A673 (cell line): ENCODE measurements at regions not wholly inside any gene's neighbourhood (a gene's known extent, or its start where the extent isn't known, plus 50 kb on each side); places are given as distances from the start of the nearest gene placed in this dataset.

Source experiments
- BruUV-seq: library from RNA; stranded (reverse); fragments of 400-500 nt; replicated peaks from 2 replicates; lab custom pipeline; 2021; lab: Mats Ljungman, UMichigan
- CTCF ChIA-PET: fragments of 300-600 bp; sonication (Branson Sonifier 250); formaldehyde crosslinking; loops from one replicate; lab custom pipeline; 2022; ENCODE audit warnings: antibody characterized with exemption; lab: Charles Lee
- POLR2A ChIA-PET: fragments of 300-600 bp; sonication (Branson Sonifier 250); formaldehyde crosslinking; loops from one replicate; lab custom pipeline; 2022; ENCODE audit warnings: antibody characterized with exemption; ENCODE audit not compliant: low non-redundant PET; lab: Charles Lee
- DNase-seq: peaks from one replicate; pipeline ENCODE4 v3.0.0-alpha.2; 2015; ENCODE audit warnings: low spot score
- H3K27ac ChIP-seq: fragments of 200-600 bp; sonication (generic); 2 replicates; pipeline ENCODE4 v1.5.1; 2016; ENCODE audit warnings: mixed run types, low read depth, mild to moderate bottlenecking, mixed read lengths, antibody characterized with exemption, low read length; ENCODE audit not compliant: poor library complexity, severe bottlenecking
- H3K27me3 ChIP-seq: fragments of 200-600 bp; sonication (generic); replicated peaks from 2 replicates; pipeline ENCODE4 v1.6.1; 2017; ENCODE audit warnings: mixed run types, low read depth, mild to moderate bottlenecking, mixed read lengths, antibody characterized with exemption, low read length; ENCODE audit not compliant: insufficient read depth, poor library complexity
- H3K36me3 ChIP-seq: fragments of 200-600 bp; sonication (generic); 2 replicates; pipeline ENCODE4 v1.6.1; 2016; ENCODE audit warnings: mixed run types, mild to moderate bottlenecking, mixed read lengths, antibody characterized with exemption, low read length; ENCODE audit not compliant: insufficient read depth, poor library complexity, severe bottlenecking
- H3K4me1 ChIP-seq: fragments of 200-600 bp; sonication (generic); 2 replicates; pipeline ENCODE4 v1.6.1; 2017; ENCODE audit warnings: mixed run types, mild to moderate bottlenecking, mixed read lengths, antibody characterized with exemption, low read length; ENCODE audit not compliant: insufficient read depth, poor library complexity, severe bottlenecking
- H3K4me3 ChIP-seq: fragments of 200-600 bp; sonication (generic); 2 replicates; pipeline ENCODE4 v1.5.1; 2016; ENCODE audit warnings: low read depth, mixed run types, mild to moderate bottlenecking, mixed read lengths, low read length; ENCODE audit not compliant: poor library complexity, severe bottlenecking
- H3K9me3 ChIP-seq: fragments of 200-600 bp; sonication (generic); 2 replicates; pipeline ENCODE4 v1.6.1; 2016; ENCODE audit warnings: mixed run types, low read depth, mild to moderate bottlenecking, mixed read lengths, antibody characterized with exemption, low read length; ENCODE audit not compliant: poor library complexity, severe bottlenecking
- EZH2 ChIP-seq: fragments of 200-600 bp; sonication (generic); IDR thresholded peaks from 2 replicates; pipeline ENCODE4 v1.6.1; 2017; ENCODE audit warnings: borderline replicate concordance, low read depth, mild to moderate bottlenecking, mixed read lengths, antibody characterized with exemption, low read length; ENCODE audit not compliant: poor library complexity, severe bottlenecking
- intact Hi-C: fragments of 100-400 bp; cut with micrococcal nuclease; formaldehyde crosslinking; loops from one replicate; pipeline ENCODE4 v1.10.0; 2022; ENCODE audit not compliant: unreplicated experiment
- TF ChIP-seq, protein P1 (sequence below): fragments of 300-800, 200-600 bp; sonication (generic); conservative IDR thresholded peaks from 2 replicates; pipeline ENCODE4 v1.5.1; 2017; ENCODE audit warnings: low read depth, mild to moderate bottlenecking, antibody characterized with exemption, low read length, moderate library complexity, mixed read lengths

- Histone ChIP-seq H3K27ac (no peak overlapping the region), H3K4me1 (no peaks in the 10 kb centered on the region), H3K27me3 (peaks cover 4% of the 10 kb centered on the region), H3K36me3 (no peaks in the 10 kb centered on the region), H3K4me3 (no peak overlapping the region), H3K9me3 (no peaks in the 10 kb centered on the region)
- POLR2A ChIA-PET: no interaction called here
- CTCF ChIA-PET: no interaction called here
- no TSS peak for BruUV-seq
- no peak for DNase-seq
- TF ChIP-seq EZH2: no peak
- TF ChIP-seq, protein P1, sequence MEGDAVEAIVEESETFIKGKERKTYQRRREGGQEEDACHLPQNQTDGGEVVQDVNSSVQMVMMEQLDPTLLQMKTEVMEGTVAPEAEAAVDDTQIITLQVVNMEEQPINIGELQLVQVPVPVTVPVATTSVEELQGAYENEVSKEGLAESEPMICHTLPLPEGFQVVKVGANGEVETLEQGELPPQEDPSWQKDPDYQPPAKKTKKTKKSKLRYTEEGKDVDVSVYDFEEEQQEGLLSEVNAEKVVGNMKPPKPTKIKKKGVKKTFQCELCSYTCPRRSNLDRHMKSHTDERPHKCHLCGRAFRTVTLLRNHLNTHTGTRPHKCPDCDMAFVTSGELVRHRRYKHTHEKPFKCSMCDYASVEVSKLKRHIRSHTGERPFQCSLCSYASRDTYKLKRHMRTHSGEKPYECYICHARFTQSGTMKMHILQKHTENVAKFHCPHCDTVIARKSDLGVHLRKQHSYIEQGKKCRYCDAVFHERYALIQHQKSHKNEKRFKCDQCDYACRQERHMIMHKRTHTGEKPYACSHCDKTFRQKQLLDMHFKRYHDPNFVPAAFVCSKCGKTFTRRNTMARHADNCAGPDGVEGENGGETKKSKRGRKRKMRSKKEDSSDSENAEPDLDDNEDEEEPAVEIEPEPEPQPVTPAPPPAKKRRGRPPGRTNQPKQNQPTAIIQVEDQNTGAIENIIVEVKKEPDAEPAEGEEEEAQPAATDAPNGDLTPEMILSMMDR: no peak
- intact Hi-C loops: no loop called here
These were observed 1223.2 kb upstream of the SLC10A2 start for GRCh38 chr13:104289400-104289799.

- BruUV-seq: no TSS peak
- no peak for DNase-seq
- Histone ChIP-seq H3K36me3 (no peaks in the 10 kb centered on the region), H3K4me1 (no peaks in the 10 kb centered on the region), H3K27ac (no peak overlapping the region), H3K27me3 (no peaks in the 10 kb centered on the region), H3K4me3 (no peak overlapping the region), H3K9me3 (no peaks in the 10 kb centered on the region)
- ChIA-PET CTCF (no interaction called here), POLR2A (no interaction called here)
- intact Hi-C loops: no loop called here
- no peak for TF ChIP-seq EZH2
- TF ChIP-seq, protein P1: no peak
These were observed 1222.3 kb upstream of the SLC10A2 start for GRCh38 chr13:104288496-104288895.

DNA sequence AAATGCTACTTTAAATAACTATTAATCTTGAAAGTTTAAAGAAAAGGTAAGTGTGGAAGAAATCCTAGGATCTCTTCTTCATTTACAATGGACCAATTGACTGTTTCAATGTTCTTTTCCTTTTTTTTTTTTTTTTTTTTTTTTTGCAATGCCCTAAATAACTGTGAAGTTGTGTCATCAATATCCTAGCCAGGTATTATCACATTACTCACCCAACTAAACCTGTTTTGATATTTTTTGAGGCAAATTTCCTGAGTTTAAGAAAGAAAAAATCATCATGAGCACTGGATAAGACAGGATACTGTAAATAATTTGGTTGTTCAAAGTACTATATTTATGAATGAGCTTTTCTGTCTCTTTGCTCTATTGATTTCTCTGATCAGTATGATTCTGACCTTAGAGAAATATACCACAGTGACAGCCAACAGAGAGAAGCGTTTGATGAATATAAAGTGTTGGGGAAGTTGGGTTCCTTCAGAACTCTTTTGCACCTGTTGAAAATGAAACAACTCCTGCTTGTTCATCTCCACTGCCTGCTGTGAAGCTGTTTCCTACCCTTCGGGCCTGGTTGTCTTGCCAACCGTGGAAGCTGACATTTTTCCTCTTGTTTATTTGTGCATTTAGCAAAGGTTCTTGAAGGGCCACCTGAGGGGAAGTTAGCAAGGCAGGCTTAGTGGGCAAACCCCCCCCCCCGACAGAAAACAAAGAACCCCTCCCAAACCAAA, 1220.5 kb upstream of the SLC10A2 start:
- H3K27me3 ChIP-seq: no peaks in the 10 kb centered on the region
- no peaks in the 10 kb centered on the region for H3K36me3 ChIP-seq
- BruUV-seq: no TSS peak
- ChIA-PET POLR2A (no interaction called here), CTCF (no interaction called here)
- no peak overlapping the region for H3K27ac ChIP-seq
- no peaks in the 10 kb centered on the region for H3K4me1 ChIP-seq
- no peak for DNase-seq
- no peaks in the 10 kb centered on the region for H3K9me3 ChIP-seq
- intact Hi-C loops: no loop called here
- TF ChIP-seq EZH2: no peak
- TF ChIP-seq, protein P1: no peak
- H3K4me3 ChIP-seq: no peak overlapping the region
